ENCODE measurements at regions not wholly inside any gene's neighbourhood (a gene's known extent, or its start where the extent isn't known, plus 50 kb on each side); places are given as distances from the start of the nearest gene placed in this dataset.
"Not testable (repeated sequence)": the region's sequence is repeated elsewhere in the genome, so short reads cannot be mapped to it uniquely, and the experiment has no call there.

GRCh38 chr5:62250085-62250484 is 55.9 kb upstream of the KIF2A start:
- intact Hi-C loops (cut with DNase I); ATAC-seq (ENCODE audit: low FRiP score); H3K9me3 ChIP-seq (ENCODE audit: control insufficient read depth, low read length); H3K4me3 ChIP-seq (ENCODE audit: low read length in 2 of 2); H3K27me3 ChIP-seq (ENCODE audit: control insufficient read depth in 1 of 2, insufficient read depth in 2 of 2, low read length in 1 of 2); DNase-seq; H3K4me1 ChIP-seq (ENCODE audit: control insufficient read depth in 1 of 2, insufficient read depth in 2 of 2, low read length in 2 of 2); H3K27ac ChIP-seq (ENCODE audit: low read depth in 1 of 2, low read length in 2 of 2); H3K36me3 ChIP-seq (ENCODE audit: control insufficient read depth in 1 of 2, insufficient read depth in 2 of 2, low read length in 1 of 2): not testable (repeated sequence)
- WGBS, 2 donors = 59 to 63% methylated on average over 3 of the region's 3 CpGs

- ATAC-seq (ENCODE audit: low FRiP score); DNase-seq; H3K27me3 ChIP-seq (ENCODE audit: control insufficient read depth in 1 of 2, insufficient read depth in 2 of 2, low read length in 1 of 2); H3K4me3 ChIP-seq (ENCODE audit: low read length in 2 of 2); H3K4me1 ChIP-seq (ENCODE audit: control insufficient read depth in 1 of 2, insufficient read depth in 2 of 2, low read length in 2 of 2); H3K27ac ChIP-seq (ENCODE audit: low read depth in 1 of 2, low read length in 2 of 2); H3K36me3 ChIP-seq (ENCODE audit: control insufficient read depth in 1 of 2, insufficient read depth in 2 of 2, low read length in 1 of 2); H3K9me3 ChIP-seq (ENCODE audit: control insufficient read depth, low read length); intact Hi-C loops (cut with DNase I): not testable (repeated sequence)
- 88 to 90% methylated on average over 4 of the region's 4 CpGs for WGBS, 2 donors
Observed at GRCh38 chr5:62250919-62251318, 55.1 kb upstream of the KIF2A start.

- DNase-seq; H3K9me3 ChIP-seq (ENCODE audit: control insufficient read depth, low read length); H3K4me3 ChIP-seq (ENCODE audit: low read length in 2 of 2); H3K27ac ChIP-seq (ENCODE audit: low read depth in 1 of 2, low read length in 2 of 2); H3K36me3 ChIP-seq (ENCODE audit: control insufficient read depth in 1 of 2, insufficient read depth in 2 of 2, low read length in 1 of 2); H3K4me1 ChIP-seq (ENCODE audit: control insufficient read depth in 1 of 2, insufficient read depth in 2 of 2, low read length in 2 of 2); ATAC-seq (ENCODE audit: low FRiP score); intact Hi-C loops (cut with DNase I); H3K27me3 ChIP-seq (ENCODE audit: control insufficient read depth in 1 of 2, insufficient read depth in 2 of 2, low read length in 1 of 2): not testable (repeated sequence)
- 77 to 83% methylated on average over 2 of the region's 2 CpGs for WGBS, 2 donors
Observed at GRCh38 chr5:62252519-62252918, 53.5 kb upstream of the KIF2A start.

GRCh38 chr5:62255551-62255950 is 50.5 kb upstream of the KIF2A start:
- WGBS, 2 donors = 86 to 95% methylated on average over 1 of the region's 1 CpG

GRCh38 chr5:62256161-62257019 is 49.6 kb upstream of the KIF2A start:
- intact Hi-C loops (cut with DNase I) = no loop called here
- H3K4me1 ChIP-seq (ENCODE audit: control insufficient read depth in 1 of 2, insufficient read depth in 2 of 2, low read length in 2 of 2) = no peaks in the 10 kb centered on the region
- 20 to 26% methylated on average over 8 of the region's 8 CpGs for WGBS, 2 donors
- ATAC-seq (ENCODE audit: low FRiP score) (no peak), DNase-seq (no peak)
- no peaks in the 10 kb centered on the region for H3K27me3 ChIP-seq (ENCODE audit: control insufficient read depth in 1 of 2, insufficient read depth in 2 of 2, low read length in 1 of 2)
- H3K4me3 ChIP-seq (ENCODE audit: low read length in 2 of 2) = no peak overlapping the region
- no peak overlapping the region for H3K27ac ChIP-seq (ENCODE audit: low read depth in 1 of 2, low read length in 2 of 2)
- no peaks in the 10 kb centered on the region for H3K9me3 ChIP-seq (ENCODE audit: control insufficient read depth, low read length)
- H3K36me3 ChIP-seq (ENCODE audit: control insufficient read depth in 1 of 2, insufficient read depth in 2 of 2, low read length in 1 of 2) = no peaks in the 10 kb centered on the region

More at GRCh38 chr5:62255551-62255950, 50.5 kb upstream of the KIF2A start:
- H3K4me3 ChIP-seq (ENCODE audit: low read length in 2 of 2); H3K4me1 ChIP-seq (ENCODE audit: control insufficient read depth in 1 of 2, insufficient read depth in 2 of 2, low read length in 2 of 2); H3K36me3 ChIP-seq (ENCODE audit: control insufficient read depth in 1 of 2, insufficient read depth in 2 of 2, low read length in 1 of 2); intact Hi-C loops (cut with DNase I); H3K27ac ChIP-seq (ENCODE audit: low read depth in 1 of 2, low read length in 2 of 2); DNase-seq; H3K27me3 ChIP-seq (ENCODE audit: control insufficient read depth in 1 of 2, insufficient read depth in 2 of 2, low read length in 1 of 2); ATAC-seq (ENCODE audit: low FRiP score); H3K9me3 ChIP-seq (ENCODE audit: control insufficient read depth, low read length): not testable (repeated sequence)
